Islet of Langerhans (tissue), 1 donor: ENCODE measurements at regions not wholly inside any gene's neighbourhood (a gene's known extent, or its start where the extent isn't known, plus 50 kb on each side); places are given as distances from the start of the nearest gene placed in this dataset.
"Not testable (repeated sequence)": the region's sequence is repeated elsewhere in the genome, so short reads cannot be mapped to it uniquely, and the experiment has no call there.

Experiments used
- FAIRE-seq: peaks from one replicate; lab custom pipeline; 2011; peaks lifted over from hg19 to GRCh38; lab: Jason Lieb, UNC

DNA sequence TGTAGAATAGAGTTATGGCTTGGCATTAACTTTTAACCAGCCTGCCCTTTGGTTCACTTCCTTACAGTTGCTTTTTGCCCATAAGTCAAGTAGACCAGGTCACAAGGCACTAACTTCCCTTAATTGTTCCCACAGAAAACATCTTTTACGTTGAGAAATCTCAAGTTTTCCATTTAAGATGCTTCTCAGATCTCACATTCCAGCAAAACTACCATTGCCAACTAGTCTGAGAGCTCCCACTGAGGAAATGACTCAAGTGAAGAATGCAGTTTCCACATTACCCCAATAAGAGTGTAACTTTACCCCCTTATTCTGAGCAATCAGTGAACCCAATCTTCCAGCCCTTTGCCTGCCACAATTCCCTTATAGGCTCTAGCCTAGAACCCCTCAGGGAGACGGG lies 502.2 kb upstream of the OLFM3 start:
- no peak for FAIRE-seq

DNA sequence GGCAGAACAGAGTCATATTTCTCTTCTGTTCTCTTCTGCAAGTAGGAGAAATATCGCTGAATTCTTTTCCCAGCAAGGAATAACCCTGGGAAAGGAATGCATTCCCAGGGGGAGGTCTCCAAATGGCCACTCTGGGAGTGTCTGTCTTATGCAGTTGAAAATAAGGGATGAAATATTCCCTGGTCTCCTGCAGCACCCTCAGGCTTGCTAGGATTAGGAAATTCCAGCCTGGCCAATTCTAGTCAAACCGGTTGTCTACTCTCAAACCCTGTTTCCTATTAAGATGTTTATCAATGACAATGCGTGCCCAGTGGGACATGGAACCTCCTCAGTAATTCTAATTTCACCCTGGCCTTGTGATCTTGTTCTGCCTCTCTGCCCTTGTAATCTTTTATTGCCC lies 501.1 kb upstream of the OLFM3 start:
- FAIRE-seq: not testable (repeated sequence)

DNA sequence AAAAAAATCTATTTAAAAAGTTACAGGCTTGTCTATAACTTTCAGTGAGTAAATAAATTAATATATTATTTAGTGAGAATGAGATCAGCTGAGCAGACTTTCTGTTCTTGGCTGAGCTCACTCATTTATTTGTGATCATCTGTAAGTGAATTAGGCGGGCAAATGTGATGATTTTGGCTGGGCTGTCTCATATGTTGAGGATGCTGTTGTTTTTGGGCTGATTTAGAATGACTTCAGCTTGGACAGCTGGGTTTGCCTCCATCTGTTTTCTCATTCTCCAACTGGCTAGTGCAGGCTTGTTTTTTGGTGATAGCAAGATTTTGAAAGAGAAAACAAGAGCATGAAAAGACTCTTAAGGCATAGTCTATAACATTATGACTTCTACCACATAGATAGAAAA lies 475.8 kb upstream of the OLFM3 start:
- FAIRE-seq: no peak

DNA sequence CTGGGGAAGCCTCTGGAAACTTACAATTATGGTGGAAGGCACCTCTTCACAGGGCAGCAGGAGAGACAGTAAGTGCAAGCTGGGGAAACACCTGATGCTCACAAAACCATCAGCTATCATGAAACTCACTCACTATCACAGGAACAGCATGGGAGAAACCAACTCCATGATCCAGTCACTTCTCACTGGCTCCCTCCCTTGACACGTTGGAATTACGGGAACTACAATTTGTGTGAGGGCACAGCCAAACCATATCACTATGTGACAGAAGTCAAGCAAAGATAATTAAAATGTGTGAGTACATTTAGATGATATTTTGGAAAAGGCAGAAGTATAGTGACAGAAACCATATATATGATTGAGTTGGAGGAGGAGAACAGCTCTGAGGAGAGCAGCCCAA lies 474.0 kb upstream of the OLFM3 start:
- FAIRE-seq: no peak

DNA sequence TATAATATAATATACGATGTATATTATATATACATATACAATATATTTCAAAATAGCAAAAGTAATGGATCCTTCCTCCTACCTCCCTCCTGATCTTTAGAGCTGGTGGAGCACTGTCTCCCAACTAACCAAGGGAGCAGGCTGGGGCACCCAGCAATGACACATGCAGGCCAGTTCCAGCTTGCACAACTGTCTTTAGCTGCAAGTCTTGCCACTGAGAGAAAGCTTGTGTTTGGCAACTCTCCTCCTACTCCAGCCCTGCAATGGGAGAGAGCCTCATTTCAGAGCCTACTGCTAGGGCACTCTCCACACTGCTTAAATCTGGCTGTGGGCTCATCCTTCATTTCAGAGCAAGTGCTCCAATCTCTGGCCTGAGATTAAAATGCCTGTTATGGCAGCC lies 469.8 kb upstream of the OLFM3 start:
- FAIRE-seq: no peak

DNA sequence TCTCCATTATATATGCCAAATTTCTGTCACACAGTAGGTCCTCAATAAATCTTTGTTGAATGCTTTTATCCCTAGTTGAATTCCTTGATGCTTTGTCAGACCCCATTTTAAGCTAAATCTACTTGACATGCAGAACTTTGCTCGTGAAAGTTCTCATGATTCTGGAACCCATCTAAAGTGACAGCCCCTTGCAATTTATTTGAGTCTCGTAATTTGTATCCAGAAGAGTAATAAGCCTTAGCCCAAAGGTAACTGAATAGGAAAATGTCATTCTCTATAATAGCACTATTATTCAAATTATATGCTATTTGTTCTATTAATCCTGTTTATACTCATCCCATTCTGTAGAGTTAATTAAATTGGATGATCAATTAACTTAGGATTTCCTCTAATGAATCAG lies 466.6 kb upstream of the OLFM3 start:
- no peak for FAIRE-seq

DNA sequence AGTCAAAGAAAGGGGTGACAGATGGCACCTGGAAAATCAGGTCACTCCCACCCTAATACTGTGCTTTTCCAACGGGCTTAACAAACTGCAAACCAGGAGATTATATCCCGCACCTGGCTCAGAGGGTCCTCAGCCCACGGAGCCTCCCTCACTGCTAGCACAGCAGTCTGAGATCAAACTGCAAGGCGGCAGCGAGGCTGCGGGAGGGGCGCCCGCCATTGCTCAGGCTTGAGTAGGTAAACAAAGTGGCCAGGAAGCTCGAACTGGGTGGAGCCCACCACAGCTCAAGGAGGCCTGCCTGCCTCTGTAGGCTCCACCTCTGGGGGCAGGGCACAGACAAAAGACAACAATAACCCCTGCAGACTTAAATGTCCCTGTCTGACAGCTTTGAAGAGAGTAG lies 445.6 kb upstream of the OLFM3 start:
- FAIRE-seq: not testable (repeated sequence)

DNA sequence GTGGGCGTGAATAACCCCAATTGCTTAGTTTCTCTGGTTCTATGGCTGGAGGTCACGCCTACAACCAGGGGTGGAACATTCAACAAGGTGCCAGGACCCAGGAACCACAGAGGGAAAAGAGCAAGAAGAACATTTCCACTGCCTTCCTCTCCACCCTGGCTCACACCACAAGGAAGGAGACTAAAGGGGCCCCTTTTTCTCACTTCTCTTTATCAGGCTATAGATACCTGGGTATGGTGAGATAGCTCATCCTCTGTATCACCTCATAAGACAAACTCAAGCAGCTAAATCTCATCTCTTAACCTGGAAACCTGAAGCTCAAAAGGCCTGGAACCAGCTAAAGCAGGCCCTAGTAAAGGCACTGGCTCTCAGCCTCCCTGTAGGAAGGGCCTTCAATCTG lies 438.8 kb upstream of the OLFM3 start:
- no peak for FAIRE-seq

DNA sequence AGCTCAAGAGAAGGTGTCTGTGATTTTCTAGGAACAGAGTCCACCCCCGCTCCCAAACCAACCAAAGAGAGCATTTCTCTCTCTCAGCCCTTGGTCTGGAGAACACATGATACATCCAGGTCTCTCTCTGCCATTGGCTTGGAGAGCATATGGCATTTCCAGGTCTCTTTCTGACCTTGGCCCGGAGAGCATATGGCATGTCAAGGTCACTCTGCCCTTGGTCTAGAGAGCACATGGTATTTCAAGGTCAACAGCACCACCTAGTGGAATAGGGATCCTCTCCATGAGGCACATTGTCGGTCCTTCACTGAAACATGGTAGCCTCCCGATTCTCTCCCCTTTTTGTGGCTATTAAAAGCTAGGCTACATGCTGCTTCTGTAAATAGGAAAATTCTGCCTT lies 437.7 kb upstream of the OLFM3 start:
- FAIRE-seq: no peak

DNA sequence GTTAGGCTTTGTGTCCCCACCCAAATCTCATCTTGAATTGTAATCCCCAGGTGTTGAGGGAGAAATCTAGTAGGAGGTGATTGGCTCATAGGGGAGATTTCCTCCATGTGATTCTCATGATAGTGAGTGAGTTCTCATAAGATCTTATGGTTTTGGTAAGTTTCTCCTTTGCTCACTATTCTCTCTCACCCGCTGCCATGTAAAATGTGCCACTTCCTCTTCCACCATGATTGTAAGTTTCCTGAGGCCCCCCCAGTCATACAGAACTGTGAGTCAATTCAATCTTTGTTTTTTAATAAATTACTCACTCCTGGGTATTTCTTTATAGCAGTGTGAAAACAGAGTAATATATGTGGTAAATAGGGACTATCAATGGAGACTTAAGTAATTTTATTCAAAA lies 434.5 kb upstream of the OLFM3 start:
- no peak for FAIRE-seq

DNA sequence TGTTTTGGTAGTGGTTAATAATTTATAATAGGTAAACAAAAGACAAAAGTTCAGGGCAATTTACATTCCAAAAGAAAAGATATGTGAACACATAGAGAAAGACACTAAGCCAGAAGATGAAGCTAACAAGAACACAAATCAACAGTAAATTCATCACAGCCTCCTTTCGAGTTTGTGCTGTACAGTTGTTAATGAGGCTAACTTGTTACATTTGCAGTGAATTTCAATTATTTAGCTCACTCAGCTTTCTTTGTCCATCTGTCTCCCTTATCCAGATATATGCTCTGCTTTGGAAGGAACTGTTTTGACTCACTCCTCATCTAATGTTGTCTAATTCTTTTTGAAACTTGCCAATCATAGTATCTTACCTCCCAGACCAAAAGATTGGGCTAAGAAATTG lies 423.3 kb upstream of the OLFM3 start:
- FAIRE-seq: no peak
